Neural progenitor cell (in vitro differentiated cells): ENCODE measurements at regions not wholly inside any gene's neighbourhood (a gene's known extent, or its start where the extent isn't known, plus 50 kb on each side); places are given as distances from the start of the nearest gene placed in this dataset.
A peak's percentile ranks its signal among the peaks of the same experiment; 100 is the strongest.

Experiments
- CTCF ChIP-seq: fragments of 200-600 bp; sonication (generic); IDR thresholded peaks from 2 replicates; pipeline ENCODE4 v1.5.1; 2017; ENCODE audit warnings: antibody characterized with exemption, mild to moderate bottlenecking
- EZH2 ChIP-seq: fragments of 200-600 bp; sonication (generic); IDR thresholded peaks from 2 replicates; pipeline ENCODE4 v1.6.1; 2017; ENCODE audit warnings: antibody characterized with exemption, mild to moderate bottlenecking, moderate library complexity

GRCh38 chr12:17079251-17079909 is 473.4 kb upstream of the LMO3 start:
- TF ChIP-seq EZH2 (no peak), CTCF (peak; percentile 48)
